ENCODE measurements at regions not wholly inside any gene's neighbourhood (a gene's known extent, or its start where the extent isn't known, plus 50 kb on each side); places are given as distances from the start of the nearest gene placed in this dataset.
"Not testable (repeated sequence)": the region's sequence is repeated elsewhere in the genome, so short reads cannot be mapped to it uniquely, and the experiment has no call there.

DNA sequence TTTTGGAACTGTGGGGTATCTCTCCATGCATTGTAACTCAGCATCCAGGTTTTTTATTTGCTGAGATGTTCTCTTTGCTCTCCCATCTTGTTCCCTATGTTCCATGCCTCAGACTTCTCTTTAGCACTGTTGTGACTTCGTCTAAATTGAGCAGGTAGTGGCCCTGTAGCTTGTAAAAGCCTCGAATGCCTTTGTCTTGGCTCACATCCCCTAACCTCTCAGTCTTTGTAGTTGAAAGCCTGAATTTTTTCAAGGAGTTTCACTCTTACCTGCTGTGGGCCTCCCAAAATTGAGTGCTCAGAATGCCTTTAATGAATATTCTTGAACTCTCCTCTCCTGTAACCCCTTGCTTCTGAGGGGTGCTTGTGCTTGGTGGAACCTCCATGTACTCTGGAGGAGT is 1137.3 kb downstream of the REEP3 start:
- no peak overlapping the region for H3K4me3 Mint-ChIP-seq
- DNase-seq (no peak), ATAC-seq (no peak)
- H3K4me1 Mint-ChIP-seq = no peaks in the 10 kb centered on the region
- peaks cover 16% of the 10 kb centered on the region for H3K9me3 Mint-ChIP-seq (ENCODE audit: low read depth)
- no peaks in the 10 kb centered on the region for H3K36me3 Mint-ChIP-seq
- H3K27ac Mint-ChIP-seq = no peak overlapping the region
- H3K27me3 Mint-ChIP-seq = no peaks in the 10 kb centered on the region
- CTCF ChIA-PET = no interaction called here

DNA sequence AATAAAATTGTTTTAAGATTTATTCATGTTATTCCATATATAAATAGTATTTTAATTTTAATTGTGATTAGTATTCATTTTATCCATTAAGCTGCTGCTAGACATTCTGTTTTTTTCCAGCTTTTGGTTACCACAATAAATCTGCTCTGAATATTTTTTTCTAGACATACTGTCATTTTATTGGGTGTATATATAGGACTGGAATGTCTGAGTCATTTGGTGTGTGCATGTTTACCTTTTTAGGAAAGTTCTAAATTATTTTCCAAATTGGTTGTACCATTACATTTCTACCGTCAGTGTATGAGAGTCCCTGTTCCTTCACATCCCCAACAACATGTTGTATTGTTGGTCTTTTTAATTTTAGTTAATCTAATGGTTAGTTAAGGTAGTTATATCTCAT is 1138.1 kb downstream of the REEP3 start:
- Mint-ChIP-seq H3K27me3 (no peaks in the 10 kb centered on the region), H3K4me1 (no peaks in the 10 kb centered on the region), H3K27ac (no peak overlapping the region), H3K36me3 (no peaks in the 10 kb centered on the region), H3K9me3 (ENCODE audit: low read depth) (peaks cover 16% of the 10 kb centered on the region), H3K4me3 (no peak overlapping the region)
- CTCF ChIA-PET = no interaction called here
- no peak for ATAC-seq
- no peak for DNase-seq

DNA sequence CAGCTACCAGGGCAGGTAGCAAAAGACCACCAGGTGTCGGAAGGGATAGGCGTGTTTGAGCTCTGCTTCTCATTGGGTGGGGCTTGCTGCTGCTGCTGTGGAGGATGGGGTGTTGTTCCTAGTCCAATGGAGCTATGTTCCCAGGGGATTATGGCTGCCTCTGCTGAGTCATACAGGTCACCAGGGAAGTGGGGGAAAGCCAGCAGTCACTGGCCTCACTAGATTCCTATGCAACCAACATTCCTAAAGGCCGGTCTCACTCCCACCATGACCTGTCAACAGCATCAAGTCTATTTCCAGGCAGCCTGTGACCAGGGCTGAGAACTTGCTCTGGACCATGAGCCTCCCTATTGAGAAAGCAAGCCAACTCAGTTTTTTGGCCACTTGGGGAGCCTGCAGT is 1160.8 kb downstream of the REEP3 start:
- Mint-ChIP-seq H3K4me1 (no peaks in the 10 kb centered on the region), H3K9me3 (ENCODE audit: low read depth) (peaks cover 9% of the 10 kb centered on the region)

DNA sequence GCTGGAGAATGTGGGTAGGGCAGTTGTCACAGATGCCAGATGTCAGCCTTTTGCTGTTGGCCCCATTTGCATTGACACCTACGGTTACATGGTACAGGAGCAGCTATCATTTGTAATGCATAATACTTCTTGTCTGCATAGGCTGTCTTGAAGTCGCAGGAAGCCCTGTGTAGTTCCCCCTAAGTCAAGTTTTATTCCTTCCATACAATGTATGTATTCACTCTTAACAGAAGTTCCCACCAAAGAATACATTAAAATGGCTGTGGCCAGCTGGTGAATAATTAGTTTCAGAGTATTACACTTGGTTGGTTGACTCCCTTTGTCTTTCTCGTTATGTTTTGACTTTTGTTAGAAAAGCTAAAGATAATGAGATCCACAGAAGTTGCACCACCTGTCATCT is 1169.0 kb downstream of the REEP3 start:
- CTCF ChIA-PET = no interaction called here
- ATAC-seq = no peak

More for the DNA sequence above, 1160.8 kb downstream of the REEP3 start:
- ATAC-seq (no peak), DNase-seq (no peak)
- Mint-ChIP-seq H3K27me3 (no peaks in the 10 kb centered on the region), H3K27ac (no peak overlapping the region), H3K4me3 (no peak overlapping the region), H3K36me3 (no peaks in the 10 kb centered on the region)
- CTCF ChIA-PET = no interaction called here

DNA sequence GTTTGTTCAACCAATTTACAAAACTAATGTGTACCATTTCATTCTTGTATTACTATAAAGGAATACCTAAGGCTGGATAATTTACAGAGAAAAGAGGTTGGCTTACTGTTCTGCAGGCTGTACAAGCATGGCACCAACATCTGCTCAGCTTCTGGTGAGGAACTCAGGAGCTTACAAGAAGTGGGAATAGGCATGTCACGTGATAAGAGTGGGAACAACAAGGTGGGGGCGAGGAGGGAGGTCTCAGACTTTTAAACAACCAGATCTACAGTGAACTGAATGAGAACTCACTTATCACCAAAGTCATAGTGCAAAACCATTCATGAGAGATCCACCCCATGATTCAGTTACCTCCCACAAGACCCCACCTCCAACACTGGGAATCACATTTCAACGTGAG is 1178.0 kb downstream of the REEP3 start:
- H3K36me3 Mint-ChIP-seq = no peaks in the 10 kb centered on the region

More for the DNA sequence above, 1169.0 kb downstream of the REEP3 start:
- no peaks in the 10 kb centered on the region for H3K4me1 Mint-ChIP-seq
- no peaks in the 10 kb centered on the region for H3K27me3 Mint-ChIP-seq
- no peaks in the 10 kb centered on the region for H3K36me3 Mint-ChIP-seq
- H3K27ac Mint-ChIP-seq = no peak overlapping the region
- DNase-seq = no peak
- no peak overlapping the region for H3K4me3 Mint-ChIP-seq
- H3K9me3 Mint-ChIP-seq (ENCODE audit: low read depth) = peaks cover 2% of the 10 kb centered on the region

DNA sequence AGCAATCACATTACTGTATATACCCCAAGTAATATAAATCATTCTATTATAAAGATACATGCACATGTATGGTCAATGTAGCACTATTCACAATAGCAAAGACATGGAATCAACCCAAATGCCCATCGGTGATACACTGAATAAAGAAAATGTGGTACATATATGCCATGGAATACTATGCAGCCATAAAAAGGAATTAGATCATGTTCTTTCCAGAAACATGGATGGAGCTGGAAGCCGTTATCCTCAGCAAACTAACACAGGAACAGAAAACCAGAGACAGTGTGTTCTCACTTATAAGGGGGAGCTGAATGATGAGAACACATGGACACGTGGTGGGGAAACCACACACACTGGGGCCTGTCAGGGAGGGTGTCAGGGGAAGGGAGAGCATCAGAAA is 1180.9 kb downstream of the REEP3 start:
- H3K4me1 Mint-ChIP-seq; H3K27me3 Mint-ChIP-seq; DNase-seq; H3K4me3 Mint-ChIP-seq; CTCF ChIA-PET; ATAC-seq; H3K27ac Mint-ChIP-seq; H3K36me3 Mint-ChIP-seq; H3K9me3 Mint-ChIP-seq (ENCODE audit: low read depth): not testable (repeated sequence)

More for the DNA sequence above, 1178.0 kb downstream of the REEP3 start:
- no peak overlapping the region for H3K27ac Mint-ChIP-seq
- CTCF ChIA-PET = no interaction called here
- DNase-seq (no peak), ATAC-seq (no peak)
- H3K4me3 Mint-ChIP-seq = no peak overlapping the region
- H3K4me1 Mint-ChIP-seq = no peaks in the 10 kb centered on the region
- no peaks in the 10 kb centered on the region for H3K27me3 Mint-ChIP-seq
- H3K9me3 Mint-ChIP-seq (ENCODE audit: low read depth) = peaks cover 5% of the 10 kb centered on the region

DNA sequence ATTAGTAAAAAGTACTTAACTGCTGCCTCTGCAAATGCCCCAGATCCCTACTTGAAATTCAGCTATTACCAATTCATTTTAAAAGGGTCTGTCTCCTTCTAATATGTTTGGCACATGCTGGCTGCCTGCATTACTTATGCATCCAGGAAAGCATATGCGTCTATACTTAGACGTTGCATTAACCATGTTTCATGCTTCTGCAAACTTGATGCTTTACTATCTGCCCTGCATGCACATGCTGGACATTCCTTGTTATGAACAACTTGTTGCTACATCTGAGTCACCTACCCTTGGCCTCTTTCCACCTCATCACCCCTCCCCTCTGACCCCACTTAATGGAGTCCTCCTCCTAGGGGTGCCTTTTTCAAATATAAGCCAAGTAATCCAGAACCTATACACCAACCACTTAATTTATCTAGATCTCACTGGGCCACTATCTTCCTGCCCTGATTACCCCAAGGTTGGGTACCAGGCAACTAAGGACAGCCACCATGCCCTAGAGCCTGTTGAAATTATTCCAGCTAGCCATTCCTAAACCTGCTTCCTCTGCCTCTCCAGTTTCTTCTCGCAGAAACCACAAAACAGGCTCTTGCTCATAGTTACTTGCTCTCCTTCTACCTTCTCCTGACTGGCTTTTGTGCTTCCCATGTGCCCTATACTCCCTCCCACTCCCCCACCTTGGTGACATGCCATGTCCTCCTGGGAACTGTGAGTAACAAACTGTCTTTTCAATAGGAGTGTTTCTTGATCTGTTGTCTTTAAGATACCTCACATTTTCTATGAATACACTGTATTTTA is 1187.9 kb downstream of the REEP3 start:
- Mint-ChIP-seq H3K27me3 (no peaks in the 10 kb centered on the region), H3K4me1 (no peaks in the 10 kb centered on the region), H3K27ac (no peak overlapping the region), H3K4me3 (no peak overlapping the region), H3K9me3 (ENCODE audit: low read depth) (peaks cover 5% of the 10 kb centered on the region), H3K36me3 (no peaks in the 10 kb centered on the region)
- ATAC-seq (no peak), DNase-seq (no peak)
- CTCF ChIA-PET = no interaction called here

DNA sequence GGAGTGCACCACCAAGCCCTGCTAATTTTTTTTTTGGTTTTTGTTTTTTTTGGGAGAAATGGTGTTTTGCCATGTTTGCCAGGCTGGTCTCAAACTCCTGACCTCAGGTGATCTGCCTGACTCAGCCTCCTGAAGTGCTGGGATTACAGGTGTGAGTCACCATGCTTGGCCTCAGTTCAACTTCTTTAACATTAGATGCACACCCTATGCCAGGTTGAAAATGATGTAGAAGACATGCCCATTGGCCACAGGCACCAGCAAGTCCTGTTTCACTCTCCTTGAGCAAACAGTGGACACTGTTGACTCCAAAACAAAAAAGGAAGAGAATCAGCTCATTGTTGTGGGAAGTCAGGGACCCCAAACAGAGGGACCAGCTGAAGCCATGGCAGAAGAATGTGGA is 1205.3 kb downstream of the REEP3 start:
- peaks cover 16% of the 10 kb centered on the region for H3K9me3 Mint-ChIP-seq (ENCODE audit: low read depth)
- no peaks in the 10 kb centered on the region for H3K4me1 Mint-ChIP-seq
- ATAC-seq = no peak
- no peak overlapping the region for H3K4me3 Mint-ChIP-seq
- no peaks in the 10 kb centered on the region for H3K27me3 Mint-ChIP-seq
- H3K36me3 Mint-ChIP-seq = no peaks in the 10 kb centered on the region
- CTCF ChIA-PET = no interaction called here
- DNase-seq = no peak
- H3K27ac Mint-ChIP-seq = no peak overlapping the region

DNA sequence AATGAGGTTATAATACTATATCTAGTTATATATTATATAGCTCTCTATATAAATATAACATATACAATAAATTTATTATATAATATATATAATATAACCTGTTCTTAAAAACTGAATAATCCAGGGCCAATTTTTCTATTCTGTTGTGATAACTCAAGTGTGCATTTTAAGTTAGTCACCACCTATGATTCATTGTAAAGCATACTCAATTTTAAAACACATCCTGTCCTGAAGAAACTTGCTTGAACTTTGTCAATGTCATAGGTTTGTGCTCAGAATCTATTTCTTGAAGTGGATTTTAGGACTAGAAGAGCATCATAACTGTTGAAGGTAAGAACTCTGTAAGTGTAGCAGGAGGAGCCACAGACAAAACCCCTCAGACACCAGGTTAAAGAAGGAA is 1209.8 kb downstream of the REEP3 start:
- CTCF ChIA-PET = no interaction called here
- H3K27ac Mint-ChIP-seq = no peak overlapping the region
- no peak overlapping the region for H3K4me3 Mint-ChIP-seq
- H3K27me3 Mint-ChIP-seq = no peaks in the 10 kb centered on the region
- no peak for DNase-seq
- H3K4me1 Mint-ChIP-seq = no peaks in the 10 kb centered on the region
- no peak for ATAC-seq
- no peaks in the 10 kb centered on the region for H3K36me3 Mint-ChIP-seq
- peaks cover 11% of the 10 kb centered on the region for H3K9me3 Mint-ChIP-seq (ENCODE audit: low read depth)

DNA sequence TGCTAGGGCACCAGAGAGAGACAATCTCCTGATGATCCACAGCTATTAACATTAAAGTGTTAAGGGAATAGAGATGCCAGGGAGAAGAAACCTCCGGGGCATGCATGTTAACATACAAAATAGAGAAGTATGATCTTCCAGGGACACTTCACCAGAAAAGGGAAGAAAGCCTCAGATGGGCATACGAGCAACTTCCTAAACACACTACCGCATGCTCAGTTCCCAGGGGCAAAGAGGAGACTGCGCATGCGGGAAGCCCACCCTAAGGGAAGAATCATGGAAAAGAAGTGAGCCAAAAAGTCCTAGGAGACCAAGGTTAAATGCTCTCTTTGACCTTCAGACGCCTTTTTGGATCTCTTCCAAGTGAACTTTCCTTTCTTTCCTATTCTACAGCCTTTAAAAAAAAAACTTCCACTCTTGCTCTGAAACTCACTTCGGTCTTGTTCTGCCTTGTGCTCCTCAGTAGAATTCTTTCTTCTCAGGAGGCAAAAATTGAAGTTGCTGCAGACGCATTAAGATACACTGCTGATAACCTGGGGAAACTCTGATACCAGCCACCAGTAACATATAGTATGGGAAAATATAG is 1211.3 kb downstream of the REEP3 start:
- Mint-ChIP-seq H3K36me3 (no peaks in the 10 kb centered on the region), H3K4me1 (no peaks in the 10 kb centered on the region), H3K4me3 (no peak overlapping the region), H3K27me3 (no peaks in the 10 kb centered on the region), H3K27ac (no peak overlapping the region), H3K9me3 (ENCODE audit: low read depth) (peaks cover 15% of the 10 kb centered on the region)
- ATAC-seq = no peak
- no peak for DNase-seq
- CTCF ChIA-PET = no interaction called here

DNA sequence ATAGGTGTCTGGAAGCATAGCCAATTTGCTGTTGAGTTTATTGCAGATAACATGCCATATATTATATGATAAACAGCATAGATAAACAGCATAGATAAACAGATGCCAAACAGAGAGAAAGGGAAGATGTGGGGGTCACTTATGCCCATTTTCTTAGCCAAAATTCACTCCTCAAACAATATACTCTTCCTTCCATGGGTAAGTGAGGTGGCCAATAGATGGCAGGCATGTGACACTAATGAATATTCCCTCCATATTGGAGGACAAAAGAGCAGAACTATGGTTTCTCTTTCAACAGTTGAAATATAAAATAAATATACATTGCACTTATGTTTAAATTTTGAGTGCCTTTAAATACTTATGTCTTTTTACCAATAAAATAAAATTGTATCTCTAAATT is 1212.8 kb downstream of the REEP3 start:
- DNase-seq (no peak), ATAC-seq (no peak)
- Mint-ChIP-seq H3K4me1 (no peaks in the 10 kb centered on the region), H3K27me3 (no peaks in the 10 kb centered on the region), H3K27ac (no peak overlapping the region), H3K36me3 (no peaks in the 10 kb centered on the region), H3K9me3 (ENCODE audit: low read depth) (peaks cover 11% of the 10 kb centered on the region), H3K4me3 (no peak overlapping the region)
- CTCF ChIA-PET = no interaction called here

DNA sequence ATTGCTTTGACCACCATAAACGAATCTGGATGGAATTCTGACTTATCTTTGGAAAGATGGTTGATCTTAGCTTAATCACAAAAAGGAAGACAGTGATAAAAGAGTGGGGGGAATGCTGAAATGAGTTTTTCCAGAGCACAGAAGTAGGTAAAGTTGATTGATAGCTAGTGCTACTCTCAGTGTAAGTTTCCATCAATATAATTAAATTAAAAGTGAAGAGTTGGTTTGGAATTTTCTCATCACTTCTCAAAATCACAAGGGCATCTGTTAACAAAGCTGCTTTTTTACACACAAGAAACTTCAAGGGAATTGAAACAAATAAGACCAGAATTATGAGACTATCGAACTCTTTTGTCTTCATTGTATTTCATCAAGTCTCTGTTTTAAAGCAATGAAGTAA is 1217.3 kb downstream of the REEP3 start:
- Mint-ChIP-seq H3K9me3 (ENCODE audit: low read depth) (peaks cover 9% of the 10 kb centered on the region), H3K27me3 (no peaks in the 10 kb centered on the region), H3K4me3 (no peak overlapping the region), H3K36me3 (no peaks in the 10 kb centered on the region), H3K27ac (no peak overlapping the region), H3K4me1 (no peaks in the 10 kb centered on the region)
- ATAC-seq (no peak), DNase-seq (no peak)
- CTCF ChIA-PET = no interaction called here

DNA sequence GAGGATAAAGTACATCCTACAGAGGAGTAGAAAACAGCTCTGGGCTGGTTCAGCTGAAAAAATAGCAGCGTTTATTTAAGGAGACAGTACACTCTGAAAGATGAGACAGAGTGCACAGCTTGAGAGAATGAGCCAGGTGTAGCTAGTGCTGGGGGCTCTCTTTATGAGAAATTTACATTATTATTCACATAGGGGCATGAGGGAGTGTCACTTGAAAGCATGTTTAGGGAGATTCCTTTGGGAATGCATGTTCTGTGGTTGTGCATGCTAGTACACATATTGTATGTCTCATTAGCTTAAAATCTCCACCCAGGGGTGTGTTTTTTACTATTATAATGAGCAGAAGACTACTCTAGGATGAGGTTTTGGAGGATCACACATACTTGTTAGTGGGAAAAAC is 1224.4 kb downstream of the REEP3 start:
- Mint-ChIP-seq H3K4me3 (no peak overlapping the region), H3K27ac (no peak overlapping the region), H3K9me3 (ENCODE audit: low read depth) (no peaks in the 10 kb centered on the region), H3K27me3 (no peaks in the 10 kb centered on the region), H3K36me3 (no peaks in the 10 kb centered on the region), H3K4me1 (no peaks in the 10 kb centered on the region)
- DNase-seq = no peak
- ATAC-seq = no peak
- CTCF ChIA-PET = no interaction called here

DNA sequence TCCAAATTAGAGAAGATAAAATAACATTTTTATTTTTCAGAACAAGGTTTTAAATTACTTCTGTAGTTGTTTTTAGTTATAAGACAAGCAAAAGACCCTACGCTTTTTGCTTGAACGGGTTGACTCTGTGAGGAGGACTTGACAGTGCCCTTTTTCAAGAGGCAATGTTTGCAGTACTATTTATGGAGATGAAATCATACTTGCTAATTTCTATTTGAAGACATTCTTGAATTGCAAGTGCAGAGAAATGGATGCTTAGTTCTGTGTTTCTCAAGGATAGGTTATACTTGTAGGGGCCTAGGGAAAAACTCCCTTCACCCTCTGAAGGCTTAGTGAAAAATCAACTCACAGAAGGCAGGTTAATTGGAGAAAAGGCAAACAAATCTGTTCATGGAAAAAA is 1229.5 kb downstream of the REEP3 start:
- Mint-ChIP-seq H3K36me3 (no peaks in the 10 kb centered on the region), H3K27me3 (no peaks in the 10 kb centered on the region), H3K9me3 (ENCODE audit: low read depth) (peaks cover 3% of the 10 kb centered on the region), H3K27ac (no peak overlapping the region), H3K4me3 (no peak overlapping the region), H3K4me1 (no peaks in the 10 kb centered on the region)
- DNase-seq (no peak), ATAC-seq (no peak)
- CTCF ChIA-PET = no interaction called here

Measured in activated CD8-positive, alpha-beta memory T cell treated with anti-CD3 and anti-CD28 coated beads, Interleukin-2, amount 10 ng/mL, durations not matched to agents 7 days and 5 days (primary cell).